GM18499 (cell line): ENCODE measurements at regions not wholly inside any gene's neighbourhood (a gene's known extent, or its start where the extent isn't known, plus 50 kb on each side); places are given as distances from the start of the nearest gene placed in this dataset.
"Not testable (repeated sequence)": the region's sequence is repeated elsewhere in the genome, so short reads cannot be mapped to it uniquely, and the experiment has no call there.

Experiments used
- ATAC-seq: cut with Tn5 transposase; IDR thresholded peaks from one replicate; pipeline ENCODE4 v1.9.1; 2021; ENCODE audit warnings: moderate number of reproducible peaks; ENCODE audit not compliant: insufficient read depth, unreplicated experiment

- no peak for ATAC-seq
Observed at GRCh38 chr18:47380153-47380552, 128.7 kb upstream of the SKOR2 start.

GRCh38 chr18:47373465-47373864 is 122.0 kb upstream of the SKOR2 start:
- ATAC-seq = no peak

- ATAC-seq = no peak
Observed at GRCh38 chr18:47370052-47370451, 118.6 kb upstream of the SKOR2 start.

- ATAC-seq = not testable (repeated sequence)
Observed at GRCh38 chr18:47354061-47354460, 102.6 kb upstream of the SKOR2 start.

GRCh38 chr18:47346016-47346415 is 94.6 kb upstream of the SKOR2 start:
- ATAC-seq = no peak

- no peak for ATAC-seq
Observed at GRCh38 chr18:47345291-47345690, 93.8 kb upstream of the SKOR2 start.

- no peak for ATAC-seq
Observed at GRCh38 chr18:47343291-47343690, 91.8 kb upstream of the SKOR2 start.

GRCh38 chr18:47342566-47342965 is 91.1 kb upstream of the SKOR2 start:
- ATAC-seq = no peak

GRCh38 chr18:47341678-47342077 is 90.2 kb upstream of the SKOR2 start:
- ATAC-seq = no peak

GRCh38 chr18:47334966-47335365 is 83.5 kb upstream of the SKOR2 start:
- no peak for ATAC-seq

GRCh38 chr18:47333926-47334635 is 82.6 kb upstream of the SKOR2 start:
- ATAC-seq = no peak

- ATAC-seq = no peak
Observed at GRCh38 chr18:47331641-47332040, 80.2 kb upstream of the SKOR2 start.

GRCh38 chr18:47331026-47331425 is 79.6 kb upstream of the SKOR2 start:
- ATAC-seq = no peak

GRCh38 chr18:47323158-47323557 is 71.7 kb upstream of the SKOR2 start:
- no peak for ATAC-seq

- ATAC-seq = no peak
Observed at GRCh38 chr18:47321815-47322214, 70.4 kb upstream of the SKOR2 start.

GRCh38 chr18:47317824-47318508 is 66.5 kb upstream of the SKOR2 start:
- no peak for ATAC-seq

GRCh38 chr18:47316924-47317323 is 65.5 kb upstream of the SKOR2 start:
- ATAC-seq = no peak

- ATAC-seq = no peak
Observed at GRCh38 chr18:47313901-47314300, 62.4 kb upstream of the SKOR2 start.

- no peak for ATAC-seq
Observed at GRCh38 chr18:47311585-47311984, 60.1 kb upstream of the SKOR2 start.
